B cell (primary cell): ENCODE measurements at regions not wholly inside any gene's neighbourhood (a gene's known extent, or its start where the extent isn't known, plus 50 kb on each side); places are given as distances from the start of the nearest gene placed in this dataset.

ENCODE experiments used
- ATAC-seq: fragments of 200-7000 bp; cut with Tn5 transposase; one replicate; pipeline ENCODE4 v1.10.0; 2021; ENCODE audit warnings: low read depth, mild to moderate bottlenecking, moderate number of reproducible peaks, moderate library complexity
- CTCF ChIA-PET: fragments of 350-600 bp; sonication (Branson Sonifier 250); formaldehyde crosslinking; loops from one replicate; lab custom pipeline; 2021; ENCODE audit warnings: antibody characterized with exemption, inconsistent platforms; lab: Charles Lee
- POLR2A ChIA-PET: fragments of 350-600 bp; sonication (Branson Sonifier 250); formaldehyde crosslinking; loops from one replicate; lab custom pipeline; 2021; ENCODE audit warnings: antibody characterized with exemption; lab: Charles Lee
- DNase-seq: peaks from one replicate; pipeline ENCODE4 v3.0.0; 2013
- H2AFZ ChIP-seq: 2 replicates; pipeline ENCODE4 v1.6.1; 2012; ENCODE audit warnings: mild to moderate bottlenecking, low read depth, low read length; ENCODE audit not compliant: insufficient read depth, poor library complexity, severe bottlenecking
- H3K27ac ChIP-seq, 2 donors: 1 replicate in 1 of 2; 2 replicates in 1 of 2; pipeline ENCODE4 v1.5.1; 2012 to 2013; ENCODE audit warnings: low read length in 2 of 2, mild to moderate bottlenecking in 2 of 2, moderate library complexity in 1 of 2
- H3K27me3 ChIP-seq, 4 experiments: fragments of 200-600 bp in 1 of 4; sonication (generic) in 1 of 4; replicated peaks in 1 of 4; 1 replicate in 2 of 4; 2 replicates in 2 of 4; pipeline versions ENCODE4 v1.6.1 to v1.7.0; 2013 to 2016; ENCODE audit warnings: low read length in 3 of 4, mild to moderate bottlenecking in 2 of 4, mixed read lengths in 1 of 4, moderate library complexity in 1 of 4; ENCODE audit not compliant: insufficient read depth in 4 of 4, control insufficient read depth in 3 of 4; ENCODE audit errors: control extremely low read depth in 1 of 4
- H3K36me3 ChIP-seq, 2 experiments: replicated peaks in 1 of 2; 1 replicate in 1 of 2; 2 replicates in 1 of 2; pipeline versions ENCODE4 v1.6.1 to v1.7.1; 2013; ENCODE audit warnings: low read length in 1 of 2; ENCODE audit not compliant: insufficient read depth in 2 of 2, control insufficient read depth in 1 of 2; ENCODE audit errors: control extremely low read depth in 1 of 2, extremely low read depth in 1 of 2
- H3K4me1 ChIP-seq, 2 donors: fragments of 200-600 bp in 1 of 2; sonication (generic) in 1 of 2; 1 replicate in 1 of 2; 2 replicates in 1 of 2; pipeline versions ENCODE4 v1.5.1 to v1.6.1; 2013 to 2017; ENCODE audit warnings: low read length in 2 of 2; ENCODE audit not compliant: control insufficient read depth in 2 of 2, insufficient read depth in 2 of 2
- H3K4me2 ChIP-seq: replicated peaks from 2 replicates; pipeline ENCODE3; 2012; ENCODE audit warnings: mild to moderate bottlenecking, low read depth, low read length; ENCODE audit not compliant: poor library complexity, severe bottlenecking
- H3K4me3 ChIP-seq, 5 experiments: fragments of 200-600 bp in 1 of 5; sonication (generic) in 1 of 5; 1 replicate in 3 of 5; 2 replicates in 2 of 5; pipeline versions ENCODE4 v1.5.1 to v1.7.0; 2011 to 2016; ENCODE audit warnings: low read length in 4 of 5, mild to moderate bottlenecking in 4 of 5, low read depth in 2 of 5, control low read depth in 1 of 5, moderate library complexity in 1 of 5; ENCODE audit not compliant: insufficient read depth in 1 of 5; ENCODE audit errors: control extremely low read depth in 1 of 5, extremely low read depth in 1 of 5
- H3K79me2 ChIP-seq: fragments of 200-600 bp; sonication (generic); one replicate; pipeline ENCODE4 v1.6.0; 2016; ENCODE audit warnings: low read length; ENCODE audit not compliant: control insufficient read depth, insufficient read depth
- H3K9ac ChIP-seq: fragments of 200-600 bp; sonication (generic); 2 replicates; pipeline ENCODE4 v1.6.1; 2017; ENCODE audit warnings: mild to moderate bottlenecking, low read length, moderate library complexity
- H3K9me3 ChIP-seq, 3 donors: one replicate each; pipeline versions ENCODE4 v1.6.1 to v1.7.1; 2013; ENCODE audit warnings: low read length in 2 of 3; ENCODE audit not compliant: control insufficient read depth in 2 of 3, insufficient read depth in 1 of 3; ENCODE audit errors: control extremely low read depth in 1 of 3
- H4K20me1 ChIP-seq: 2 replicates; pipeline ENCODE4 v1.6.0; 2012; ENCODE audit warnings: mild to moderate bottlenecking, low read length; ENCODE audit not compliant: insufficient read depth, control insufficient read depth, poor library complexity, severe bottlenecking
- H3K27ac Mint-ChIP-seq: one replicate; pipeline ENCODE4 v1.8.0; 2021; ENCODE audit warnings: mixed read lengths
- H3K27me3 Mint-ChIP-seq: one replicate; pipeline ENCODE4 v1.8.0; 2021; ENCODE audit warnings: mixed read lengths
- H3K4me1 Mint-ChIP-seq: one replicate; pipeline ENCODE4 v1.8.0; 2021; ENCODE audit warnings: mixed read lengths
- H3K4me3 Mint-ChIP-seq: one replicate; pipeline ENCODE4 v1.8.0; 2021; ENCODE audit warnings: mixed read lengths
- H3K9me3 Mint-ChIP-seq: one replicate; pipeline ENCODE4 v1.8.0; 2022; ENCODE audit warnings: mixed read lengths; ENCODE audit not compliant: insufficient read depth
- EZH2 ChIP-seq: IDR thresholded peaks from 2 replicates; pipeline ENCODE4 v1.6.1; 2012; ENCODE audit warnings: borderline replicate concordance, low read depth, mild to moderate bottlenecking, moderate library complexity, low read length; ENCODE audit not compliant: insufficient read depth, poor library complexity, severe bottlenecking
- WGBS: methylation state at CpG from one replicate; pipeline ENCODE4 v1.1.5; 2013; ENCODE audit warnings: missing lambda C conversion rate; ENCODE audit not compliant: insufficient coverage; 5-methylcytosine and 5-hydroxymethylcytosine counted together
- intact Hi-C: fragments of 100-400 bp; cut with micrococcal nuclease; formaldehyde crosslinking; loops from one replicate; pipeline ENCODE4 v1.10.0; 2022
- TF ChIP-seq, protein P1 (sequence below): fragments of 200-600 bp; IDR thresholded peaks from one replicate; pipeline ENCODE4 v1.8.0; 2022; ENCODE audit warnings: antibody characterized with exemption, mild to moderate bottlenecking

DNA sequence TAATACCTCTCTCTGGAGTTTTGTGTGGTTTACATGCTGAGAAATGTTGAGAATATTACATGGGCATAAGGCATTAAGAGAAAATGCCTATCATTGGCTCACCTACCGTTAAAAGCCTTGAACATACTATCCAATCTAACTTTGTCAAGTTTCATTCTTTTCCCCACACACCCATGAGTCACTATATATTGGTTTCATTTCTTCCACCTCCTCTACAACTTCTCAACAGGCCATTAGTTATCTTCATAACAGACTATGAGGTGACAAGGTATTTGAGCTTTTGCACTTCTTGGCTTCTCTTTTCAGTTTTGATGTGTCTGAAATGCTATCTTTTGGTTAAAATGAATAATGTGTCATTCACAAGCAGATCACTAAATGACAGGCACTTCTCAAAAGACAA lies 288.0 kb downstream of the KCNN2 start:
- H3K27me3 Mint-ChIP-seq, result no peaks in the 10 kb centered on the region
- no peaks in the 10 kb centered on the region for H3K9me3 Mint-ChIP-seq
- TF ChIP-seq, protein P1, sequence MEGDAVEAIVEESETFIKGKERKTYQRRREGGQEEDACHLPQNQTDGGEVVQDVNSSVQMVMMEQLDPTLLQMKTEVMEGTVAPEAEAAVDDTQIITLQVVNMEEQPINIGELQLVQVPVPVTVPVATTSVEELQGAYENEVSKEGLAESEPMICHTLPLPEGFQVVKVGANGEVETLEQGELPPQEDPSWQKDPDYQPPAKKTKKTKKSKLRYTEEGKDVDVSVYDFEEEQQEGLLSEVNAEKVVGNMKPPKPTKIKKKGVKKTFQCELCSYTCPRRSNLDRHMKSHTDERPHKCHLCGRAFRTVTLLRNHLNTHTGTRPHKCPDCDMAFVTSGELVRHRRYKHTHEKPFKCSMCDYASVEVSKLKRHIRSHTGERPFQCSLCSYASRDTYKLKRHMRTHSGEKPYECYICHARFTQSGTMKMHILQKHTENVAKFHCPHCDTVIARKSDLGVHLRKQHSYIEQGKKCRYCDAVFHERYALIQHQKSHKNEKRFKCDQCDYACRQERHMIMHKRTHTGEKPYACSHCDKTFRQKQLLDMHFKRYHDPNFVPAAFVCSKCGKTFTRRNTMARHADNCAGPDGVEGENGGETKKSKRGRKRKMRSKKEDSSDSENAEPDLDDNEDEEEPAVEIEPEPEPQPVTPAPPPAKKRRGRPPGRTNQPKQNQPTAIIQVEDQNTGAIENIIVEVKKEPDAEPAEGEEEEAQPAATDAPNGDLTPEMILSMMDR, result no peak
- TF ChIP-seq EZH2, result no peak
- H2AFZ ChIP-seq, result no peak overlapping the region
- ATAC-seq, result no peak
- CTCF ChIA-PET, result no interaction called here
- no peak overlapping the region for H3K4me3 Mint-ChIP-seq
- POLR2A ChIA-PET, result no interaction called here
- intact Hi-C loops, result no loop called here
- H3K27ac Mint-ChIP-seq, result no peak overlapping the region
- no peak overlapping the region for H3K4me3 ChIP-seq
- H3K4me2 ChIP-seq, result no peak overlapping the region
- WGBS, result no CpG with 5 or more reads among the region's 1 CpG
- H3K79me2 ChIP-seq, result no peaks in the 10 kb centered on the region
- no peak overlapping the region for H3K27ac ChIP-seq
- H3K27me3 ChIP-seq, result no peaks in the 10 kb centered on the region
- H3K4me1 Mint-ChIP-seq, result no peaks in the 10 kb centered on the region
- no peak overlapping the region for H3K9ac ChIP-seq
- no peaks in the 10 kb centered on the region for H4K20me1 ChIP-seq
- no peaks in the 10 kb centered on the region for H3K4me1 ChIP-seq
- H3K36me3 ChIP-seq, result no peaks in the 10 kb centered on the region
- no peaks in the 10 kb centered on the region for H3K9me3 ChIP-seq
- no peak for DNase-seq

DNA sequence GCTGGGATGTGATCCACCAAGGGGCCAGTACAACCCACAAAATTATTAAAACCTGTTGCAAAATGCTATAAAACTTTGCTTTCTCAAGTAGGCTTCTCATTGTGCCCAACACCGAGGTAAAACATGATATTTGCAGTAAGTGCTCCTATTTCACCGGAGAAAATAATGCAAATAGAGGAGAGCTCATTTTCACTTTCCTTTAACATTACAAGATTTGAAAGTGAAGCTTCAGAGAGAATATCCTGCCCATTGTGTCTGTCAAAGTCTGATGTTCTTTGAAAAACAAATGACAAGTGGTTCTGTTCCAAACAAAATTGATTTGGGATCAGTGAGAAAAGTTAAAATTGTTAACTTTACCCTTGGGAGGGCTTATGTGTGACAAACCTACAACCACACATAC lies 287.1 kb downstream of the KCNN2 start:
- Histone ChIP-seq H3K4me2 (no peak overlapping the region), H4K20me1 (no peaks in the 10 kb centered on the region), H3K79me2 (no peaks in the 10 kb centered on the region), H3K9me3 (no peaks in the 10 kb centered on the region), H3K4me3 (no peak overlapping the region), H3K27me3 (no peaks in the 10 kb centered on the region), H3K4me1 (no peaks in the 10 kb centered on the region), H3K9ac (no peak overlapping the region), H2AFZ (no peak overlapping the region), H3K27ac (no peak overlapping the region), H3K36me3 (no peaks in the 10 kb centered on the region)
- POLR2A ChIA-PET, result no interaction called here
- CTCF ChIA-PET, result no interaction called here
- DNase-seq, result no peak
- Mint-ChIP-seq H3K4me3 (no peak overlapping the region), H3K9me3 (no peaks in the 10 kb centered on the region), H3K27ac (no peak overlapping the region), H3K4me1 (no peaks in the 10 kb centered on the region), H3K27me3 (no peaks in the 10 kb centered on the region)
- no CpG with 5 or more reads among the region's 2 CpGs for WGBS
- intact Hi-C loops, result no loop called here
- TF ChIP-seq, protein P1, result no peak
- no peak for TF ChIP-seq EZH2
- ATAC-seq, result no peak
